D341Med (cell line): ENCODE measurements at regions not wholly inside any gene's neighbourhood (a gene's known extent, or its start where the extent isn't known, plus 50 kb on each side); places are given as distances from the start of the nearest gene placed in this dataset.

Source experiments
- DNase-seq: peaks from one replicate; pipeline ENCODE4 v3.0.0; 2012; ENCODE audit warnings: low spot score

GRCh38 chr20:12375967-12376366, 458.3 kb downstream of the BTBD3 start:
- no peak for DNase-seq

DNA sequence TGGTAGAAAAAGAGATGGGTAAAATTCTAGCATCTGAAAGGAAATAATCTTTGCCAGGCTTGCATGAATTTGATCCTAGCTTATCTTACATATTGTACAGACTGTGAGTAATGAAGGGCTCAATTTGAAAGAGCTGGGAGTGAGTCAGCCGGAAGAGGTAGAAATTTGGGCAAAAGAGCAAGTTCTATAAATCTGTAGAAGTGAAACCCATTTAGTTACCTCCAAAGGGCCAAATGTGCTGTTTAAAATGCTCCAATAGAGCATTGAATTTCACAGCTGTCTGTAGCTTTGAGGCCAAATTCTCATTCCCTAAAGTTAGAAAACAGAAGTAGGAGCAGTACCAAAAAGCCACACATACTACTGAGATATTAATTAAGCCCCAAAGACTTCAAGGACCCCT, 466.1 kb downstream of the BTBD3 start:
- no peak for DNase-seq

- no peak for DNase-seq
Observed at GRCh38 chr20:12386821-12387220, 469.1 kb downstream of the BTBD3 start.

- DNase-seq, result no peak
Observed at GRCh38 chr20:12391099-12391498, 473.4 kb downstream of the BTBD3 start.

DNA sequence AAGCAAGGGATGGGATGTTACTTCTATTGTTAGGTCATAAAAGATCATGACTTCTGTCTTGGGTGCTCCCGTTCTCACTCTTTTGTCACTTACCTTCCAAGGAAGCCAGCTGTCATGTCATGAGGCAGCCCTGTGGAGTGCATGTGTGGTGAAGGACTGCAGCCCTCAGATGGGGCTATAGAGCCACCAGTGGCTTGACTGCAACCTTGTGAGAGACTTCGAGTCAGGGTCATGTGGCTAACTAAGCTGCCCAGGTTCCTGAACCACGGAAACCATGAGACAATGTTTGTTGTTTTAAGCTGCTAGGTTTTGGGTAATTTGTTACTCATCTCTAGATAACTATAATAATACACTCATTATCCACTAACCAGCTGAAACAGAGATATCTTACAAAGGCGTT, 477.1 kb downstream of the BTBD3 start:
- no peak for DNase-seq

- no peak for DNase-seq
Observed at GRCh38 chr20:12395353-12395752, 477.7 kb downstream of the BTBD3 start.

- no peak for DNase-seq
Observed at GRCh38 chr20:12395760-12396159, 478.1 kb downstream of the BTBD3 start.

DNA sequence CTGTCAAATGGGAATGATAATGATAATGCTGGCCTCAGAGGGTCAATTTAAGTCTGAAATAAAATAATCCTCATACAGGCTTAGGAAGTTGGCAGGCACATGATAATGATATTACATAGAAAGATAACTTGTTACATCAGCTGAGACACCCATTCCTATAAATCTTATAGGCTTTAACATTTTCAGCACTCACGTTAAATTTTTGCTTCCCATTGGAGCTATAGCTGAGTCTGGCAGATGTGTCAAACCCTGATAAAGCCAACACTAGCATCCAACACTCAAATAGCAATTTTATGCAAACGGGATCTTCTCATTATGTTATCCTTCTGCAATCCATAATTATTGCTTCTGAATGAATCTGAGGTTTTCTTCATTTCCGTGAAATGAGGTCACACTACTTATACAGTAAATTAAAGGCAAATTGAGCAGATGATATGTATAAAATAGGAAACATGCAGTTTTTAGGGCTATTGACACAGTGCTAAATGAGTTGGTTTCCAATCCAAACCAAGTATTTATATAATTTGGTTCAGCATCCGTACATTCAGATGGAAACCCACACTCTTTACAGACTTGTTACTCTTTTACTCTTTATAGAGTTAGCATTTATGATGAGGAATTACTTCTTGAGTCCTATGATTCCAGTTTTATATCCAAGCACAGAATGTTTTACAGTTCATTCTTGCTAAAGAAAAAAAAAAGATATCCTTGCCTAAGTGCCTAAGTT, 481.6 kb downstream of the BTBD3 start:
- DNase-seq, result no peak

DNA sequence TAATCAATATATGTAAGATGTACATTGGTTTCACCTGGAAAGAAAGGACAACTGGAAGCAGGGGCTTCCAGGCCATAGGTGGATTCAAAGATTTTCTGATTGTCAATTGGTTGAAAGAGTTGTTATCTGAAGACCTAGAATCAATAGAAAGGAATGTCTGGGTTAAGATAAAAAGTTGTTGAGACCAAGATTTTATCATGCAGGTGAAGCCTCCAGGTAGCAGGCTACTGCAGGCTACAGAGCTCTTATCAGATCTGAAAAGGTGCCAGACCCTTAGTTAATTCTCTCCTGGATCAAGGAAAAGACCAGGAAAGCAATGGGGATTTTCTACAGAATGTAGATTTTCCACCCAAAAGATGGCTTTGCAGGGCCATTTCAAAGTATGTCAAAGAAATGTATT, 487.2 kb downstream of the BTBD3 start:
- no peak for DNase-seq

DNA sequence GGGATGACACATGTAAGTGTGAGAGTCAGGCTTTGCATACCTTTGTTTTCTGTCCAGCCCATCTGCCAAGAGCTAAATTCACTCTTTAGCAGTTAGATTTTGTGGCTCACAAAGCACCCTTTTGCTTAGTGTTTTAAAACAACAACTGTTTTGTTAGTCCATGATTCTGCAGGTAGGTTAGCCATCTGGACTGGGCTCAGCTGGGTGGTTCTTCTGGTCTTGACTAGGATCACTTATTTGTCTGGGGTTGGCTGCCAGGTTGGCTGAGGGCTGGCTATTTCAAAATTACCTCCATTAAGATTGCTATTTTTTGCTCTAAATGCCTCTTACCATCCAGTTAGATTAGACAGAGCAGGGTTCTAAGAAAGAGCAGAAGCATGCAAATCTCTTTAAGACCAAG, 489.3 kb downstream of the BTBD3 start:
- DNase-seq, result no peak

DNA sequence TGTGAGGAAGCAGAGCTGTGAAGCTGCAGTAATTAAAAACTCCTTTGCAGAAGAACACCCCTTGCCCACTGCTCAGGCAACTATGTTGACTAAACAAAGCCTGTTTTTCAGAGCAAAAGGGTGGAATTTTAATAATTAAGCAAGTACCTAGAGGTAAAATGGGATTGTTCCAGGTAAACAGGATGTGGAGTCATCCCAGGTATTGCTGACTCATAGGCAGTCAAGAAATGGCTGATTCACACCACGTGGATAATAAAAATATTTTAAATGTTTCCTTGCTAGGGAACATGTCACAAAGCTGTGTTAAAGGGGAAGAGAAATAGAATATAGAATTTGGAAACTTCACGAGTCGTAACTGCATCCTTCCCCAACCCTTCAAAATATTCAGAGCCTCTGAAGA, 491.8 kb downstream of the BTBD3 start:
- DNase-seq, result no peak

DNA sequence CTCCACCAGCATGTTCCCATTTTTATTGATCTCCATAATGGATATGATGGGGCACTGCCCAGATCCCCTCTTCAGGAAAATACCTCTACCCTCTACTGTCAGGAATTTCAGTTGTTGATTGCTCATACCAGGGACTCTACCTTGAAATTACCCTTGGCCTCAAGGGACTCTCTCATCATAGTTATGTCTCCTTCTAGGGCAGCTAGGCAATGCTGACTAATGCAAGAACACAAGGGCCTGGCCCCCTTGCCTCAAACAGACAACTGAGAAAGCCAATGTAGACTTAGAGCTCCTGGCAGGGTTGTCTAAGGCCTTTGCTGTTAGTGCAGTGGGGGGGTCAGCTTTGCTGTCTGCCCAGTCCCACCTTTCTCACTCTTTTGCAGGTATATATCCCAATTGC, 493.1 kb downstream of the BTBD3 start:
- DNase-seq, result no peak

DNA sequence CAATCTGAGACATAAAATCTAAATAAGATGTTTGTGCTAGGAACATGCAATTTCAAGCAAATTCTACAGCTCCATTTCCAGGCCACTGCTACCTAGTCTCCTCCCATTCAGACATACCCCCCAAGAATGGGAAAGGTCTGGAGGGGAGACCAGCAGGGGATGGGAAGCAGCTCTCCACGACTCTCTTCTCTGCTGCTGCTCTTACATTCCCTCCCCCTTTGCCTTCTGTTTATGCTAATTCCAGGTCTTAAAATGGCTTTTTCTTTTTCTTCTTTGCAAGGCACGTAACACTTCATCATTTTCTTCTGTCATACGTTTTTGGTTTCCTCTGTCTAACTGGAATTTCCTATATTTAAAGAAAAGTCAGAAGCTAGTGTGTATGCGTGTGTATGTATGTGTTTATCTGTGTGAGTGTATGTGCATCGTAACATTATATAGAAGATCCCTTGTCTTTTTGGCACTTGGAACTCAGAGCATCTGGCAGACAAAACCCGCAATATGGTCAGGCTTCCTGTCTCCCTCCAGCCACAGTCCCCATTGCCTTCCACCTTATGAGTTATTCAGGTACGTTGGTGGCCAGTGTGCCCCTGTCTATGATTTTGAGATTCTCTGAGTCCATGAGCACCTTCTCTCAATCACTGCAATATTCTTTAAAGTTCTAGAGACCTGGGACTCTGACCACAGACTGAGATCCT, 493.7 kb downstream of the BTBD3 start:
- DNase-seq, result no peak

DNA sequence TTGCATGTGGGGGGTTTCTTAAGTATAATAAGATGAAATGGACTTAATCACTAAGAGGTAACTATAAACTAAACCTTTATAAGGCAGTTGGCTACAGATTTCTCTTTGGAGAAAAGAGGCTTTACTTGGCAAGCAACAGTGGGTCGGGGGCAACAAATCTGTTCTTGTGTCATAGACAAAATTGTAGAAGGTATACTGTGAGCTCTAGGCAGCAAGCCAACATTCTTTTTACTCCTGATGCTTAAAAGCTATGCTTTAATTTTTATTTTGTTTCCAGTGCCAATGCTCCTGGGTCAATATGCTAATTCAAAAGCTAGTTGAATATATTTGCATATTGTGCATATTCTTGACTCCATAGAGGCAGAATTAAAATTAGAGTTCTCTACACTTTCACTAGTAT, 495.4 kb downstream of the BTBD3 start:
- DNase-seq, result no peak

GRCh38 chr20:12414446-12415274, 497.0 kb downstream of the BTBD3 start:
- no peak for DNase-seq

GRCh38 chr20:12416281-12416680, 498.6 kb downstream of the BTBD3 start:
- DNase-seq, result no peak

- DNase-seq, result no peak
Observed at GRCh38 chr20:12433724-12434123, 516.0 kb downstream of the BTBD3 start.

DNA sequence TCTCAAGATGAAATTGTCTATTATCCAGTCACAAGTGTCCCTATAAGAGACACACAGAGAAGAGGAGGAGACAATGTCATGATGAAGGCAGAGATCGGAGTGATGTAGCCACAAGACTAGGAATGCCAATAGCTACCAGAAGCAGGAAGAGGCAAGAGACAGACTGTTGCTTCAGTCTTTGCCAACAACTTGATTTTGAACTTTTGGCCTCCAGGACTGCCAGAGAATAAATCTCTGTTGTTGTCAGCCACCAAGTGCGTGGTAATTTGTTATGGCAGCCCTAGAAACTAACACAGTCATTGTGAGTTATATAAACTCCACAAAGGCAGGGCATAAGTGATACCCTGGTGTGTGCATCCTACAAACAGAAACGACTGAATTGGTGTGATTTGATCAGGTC, 517.0 kb downstream of the BTBD3 start:
- no peak for DNase-seq

DNA sequence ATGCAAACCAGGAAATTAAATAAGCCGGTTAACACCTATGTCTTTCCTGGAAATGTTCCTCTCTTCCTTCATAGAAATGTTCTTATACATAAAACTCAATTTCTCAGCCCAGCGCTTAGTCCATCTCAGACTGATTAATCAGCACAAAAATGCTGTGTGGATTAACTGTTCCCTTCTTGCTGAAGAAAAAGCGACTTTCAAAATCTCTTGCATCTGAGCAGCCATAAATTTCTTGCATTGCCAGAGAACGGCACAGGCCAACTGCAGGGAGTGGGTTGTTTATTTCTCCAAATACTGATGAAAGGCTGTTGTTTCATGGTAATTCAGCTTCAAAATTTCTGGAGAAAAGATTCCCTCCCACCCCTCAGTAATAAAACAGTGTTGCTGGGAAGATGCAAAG, 517.6 kb downstream of the BTBD3 start:
- DNase-seq, result no peak

GRCh38 chr20:12453711-12454110, 536.0 kb downstream of the BTBD3 start:
- DNase-seq, result no peak

GRCh38 chr20:12455148-12455547, 537.5 kb downstream of the BTBD3 start:
- no peak for DNase-seq

- no peak for DNase-seq
Observed at GRCh38 chr20:12458241-12458640, 540.5 kb downstream of the BTBD3 start.

DNA sequence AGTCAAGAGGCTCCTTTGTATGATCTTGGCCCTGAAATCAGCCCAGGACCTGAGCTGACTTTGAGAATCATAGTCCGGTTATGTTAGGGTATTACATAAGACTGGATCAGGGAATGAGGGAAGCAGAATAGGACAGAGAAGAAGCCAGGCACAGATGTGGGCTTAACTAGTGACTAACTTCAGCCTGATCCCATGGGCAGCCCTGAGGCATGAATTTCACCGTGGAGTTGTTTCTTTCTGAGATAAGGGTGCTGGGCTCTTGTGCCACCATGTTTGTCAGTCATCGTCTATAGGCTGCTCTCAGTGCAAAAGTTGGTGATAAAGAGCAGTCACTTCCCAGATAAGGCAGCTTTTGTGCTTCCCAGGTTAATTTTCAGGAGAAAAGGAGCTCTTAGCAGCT, 544.7 kb upstream of the SPTLC3 start:
- DNase-seq, result no peak
